ENCODE measurements at regions not wholly inside any gene's neighbourhood (a gene's known extent, or its start where the extent isn't known, plus 50 kb on each side); places are given as distances from the start of the nearest gene placed in this dataset.

DNA sequence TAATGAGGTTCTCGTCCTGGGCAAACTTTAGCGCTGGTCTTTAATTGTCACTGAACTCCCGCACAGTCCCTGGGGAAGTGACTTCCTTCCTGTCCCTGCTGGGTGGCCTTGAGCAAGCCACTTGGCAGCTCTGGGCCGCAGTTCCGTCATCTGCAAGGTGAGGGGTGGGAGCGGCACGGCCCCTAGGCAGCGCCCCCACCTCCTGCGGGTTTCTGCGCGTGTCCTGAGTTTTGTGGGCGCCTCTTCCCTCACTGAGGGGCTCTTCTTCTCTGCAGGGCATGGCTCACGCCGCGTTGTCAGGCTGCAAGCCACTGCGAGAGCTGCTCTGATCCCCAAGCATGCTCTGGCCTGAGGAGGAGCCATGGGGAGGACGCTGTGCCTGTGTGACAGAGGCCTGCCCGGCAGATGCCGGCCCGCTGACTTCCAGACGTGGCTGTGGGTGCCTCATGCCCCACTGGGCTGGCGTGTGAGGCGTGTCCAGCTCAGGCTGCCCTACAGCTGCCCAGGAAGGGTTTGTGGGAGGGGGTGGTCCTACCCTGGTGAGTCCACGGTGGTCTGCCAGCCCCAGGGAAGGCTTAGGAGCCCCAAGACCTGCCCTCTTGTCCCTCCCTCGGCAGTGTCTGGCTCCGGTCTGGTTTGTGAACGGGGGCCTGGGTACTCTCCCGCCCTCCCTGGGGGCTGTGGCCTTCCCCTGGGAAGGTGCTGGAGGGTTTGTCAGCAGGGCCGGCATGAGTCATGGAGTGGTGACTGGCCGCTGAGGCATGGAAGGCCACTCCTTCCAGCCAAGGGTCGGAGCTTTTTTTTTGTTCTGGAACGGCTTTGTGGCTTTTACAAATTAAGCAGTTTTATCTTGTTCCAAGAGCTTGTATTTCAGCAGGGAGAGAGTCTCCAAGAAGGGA lies 182.0 kb downstream of the SEC14L1 start (continued):
- TF ChIP-seq, protein P1, sequence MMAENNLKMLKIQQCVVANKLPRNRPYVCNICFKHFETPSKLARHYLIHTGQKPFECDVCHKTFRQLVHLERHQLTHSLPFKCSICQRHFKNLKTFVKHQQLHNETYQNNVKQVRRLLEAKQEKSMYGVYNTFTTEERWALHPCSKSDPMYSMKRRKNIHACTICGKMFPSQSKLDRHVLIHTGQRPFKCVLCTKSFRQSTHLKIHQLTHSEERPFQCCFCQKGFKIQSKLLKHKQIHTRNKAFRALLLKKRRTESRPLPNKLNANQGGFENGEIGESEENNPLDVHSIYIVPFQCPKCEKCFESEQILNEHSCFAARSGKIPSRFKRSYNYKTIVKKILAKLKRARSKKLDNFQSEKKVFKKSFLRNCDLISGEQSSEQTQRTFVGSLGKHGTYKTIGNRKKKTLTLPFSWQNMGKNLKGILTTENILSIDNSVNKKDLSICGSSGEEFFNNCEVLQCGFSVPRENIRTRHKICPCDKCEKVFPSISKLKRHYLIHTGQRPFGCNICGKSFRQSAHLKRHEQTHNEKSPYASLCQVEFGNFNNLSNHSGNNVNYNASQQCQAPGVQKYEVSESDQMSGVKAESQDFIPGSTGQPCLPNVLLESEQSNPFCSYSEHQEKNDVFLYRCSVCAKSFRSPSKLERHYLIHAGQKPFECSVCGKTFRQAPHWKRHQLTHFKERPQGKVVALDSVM (CRISPR knock-in tag; IDR thresholded peaks at IDR 0.05), result no peak
- TF ChIP-seq EHMT2 (IDR thresholded peaks at IDR 0.05; ENCODE audit: borderline replicate concordance, low read depth, low read length), result no peak
- peak; percentile 67; the same call in 1 of the 2 replicates for TF ChIP-seq HDAC2 (CRISPR knock-in tag; IDR thresholded peaks at IDR 0.05)
- no peak for TF ChIP-seq ZBTB42 (CRISPR knock-in tag; IDR thresholded peaks at IDR 0.05)
- no peak for TF ChIP-seq EED (CRISPR knock-in tag; IDR thresholded peaks at IDR 0.05)
- no peak for TF ChIP-seq SAFB2 (CRISPR knock-in tag; IDR thresholded peaks at IDR 0.05; ENCODE audit: borderline replicate concordance, low read depth)
- no peak for TF ChIP-seq SIX1 (CRISPR knock-in tag; IDR thresholded peaks at IDR 0.05; ENCODE audit: borderline replicate concordance)
- TF ChIP-seq RXRB (CRISPR knock-in tag; IDR thresholded peaks at IDR 0.05; ENCODE audit: borderline replicate concordance), result peak; percentile 69; the same call in 1 of the 2 replicates
- no peak for TF ChIP-seq ZNF549 (CRISPR knock-in tag; IDR thresholded peaks at IDR 0.05)
- TF ChIP-seq MED8 (CRISPR knock-in tag; IDR thresholded peaks at IDR 0.05; ENCODE audit: insufficient replicate concordance), result peak; percentile 62
- no peak for TF ChIP-seq NR2F2 (IDR thresholded peaks at IDR 0.05; ENCODE audit: borderline replicate concordance, low read depth)
- TF ChIP-seq, protein P2, sequence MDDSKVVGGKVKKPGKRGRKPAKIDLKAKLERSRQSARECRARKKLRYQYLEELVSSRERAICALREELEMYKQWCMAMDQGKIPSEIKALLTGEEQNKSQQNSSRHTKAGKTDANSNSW (CRISPR knock-in tag; IDR thresholded peaks at IDR 0.05; ENCODE audit: borderline replicate concordance), result no peak
- no peak for TF ChIP-seq ZC3H4 (CRISPR knock-in tag; IDR thresholded peaks at IDR 0.05; ENCODE audit: borderline replicate concordance)
- no peak for TF ChIP-seq MEF2D (CRISPR knock-in tag; IDR thresholded peaks at IDR 0.05)
- TF ChIP-seq CC2D1A (CRISPR knock-in tag; IDR thresholded peaks at IDR 0.05), result no peak
- no peak for TF ChIP-seq ZKSCAN5 (CRISPR knock-in tag; IDR thresholded peaks at IDR 0.05)
- TF ChIP-seq SATB2 (CRISPR knock-in tag; IDR thresholded peaks at IDR 0.05), result no peak
- no peak for TF ChIP-seq ZFP36 (IDR thresholded peaks at IDR 0.05; ENCODE audit: borderline replicate concordance, low read depth, low read length, partially characterized antibody)
- TF ChIP-seq CAMTA2 (CRISPR knock-in tag; IDR thresholded peaks at IDR 0.05; ENCODE audit: borderline replicate concordance), result 0 out of 2 replicates have a peak, but pooled peaks have one; percentile 23
- TF ChIP-seq GATA4 (IDR thresholded peaks at IDR 0.05; ENCODE audit: borderline replicate concordance, low read depth), result no peak
- no peak for TF ChIP-seq ZNF781 (CRISPR knock-in tag; IDR thresholded peaks at IDR 0.05; ENCODE audit: borderline replicate concordance, not compliant biosample characterization)
- TF ChIP-seq, protein P3, sequence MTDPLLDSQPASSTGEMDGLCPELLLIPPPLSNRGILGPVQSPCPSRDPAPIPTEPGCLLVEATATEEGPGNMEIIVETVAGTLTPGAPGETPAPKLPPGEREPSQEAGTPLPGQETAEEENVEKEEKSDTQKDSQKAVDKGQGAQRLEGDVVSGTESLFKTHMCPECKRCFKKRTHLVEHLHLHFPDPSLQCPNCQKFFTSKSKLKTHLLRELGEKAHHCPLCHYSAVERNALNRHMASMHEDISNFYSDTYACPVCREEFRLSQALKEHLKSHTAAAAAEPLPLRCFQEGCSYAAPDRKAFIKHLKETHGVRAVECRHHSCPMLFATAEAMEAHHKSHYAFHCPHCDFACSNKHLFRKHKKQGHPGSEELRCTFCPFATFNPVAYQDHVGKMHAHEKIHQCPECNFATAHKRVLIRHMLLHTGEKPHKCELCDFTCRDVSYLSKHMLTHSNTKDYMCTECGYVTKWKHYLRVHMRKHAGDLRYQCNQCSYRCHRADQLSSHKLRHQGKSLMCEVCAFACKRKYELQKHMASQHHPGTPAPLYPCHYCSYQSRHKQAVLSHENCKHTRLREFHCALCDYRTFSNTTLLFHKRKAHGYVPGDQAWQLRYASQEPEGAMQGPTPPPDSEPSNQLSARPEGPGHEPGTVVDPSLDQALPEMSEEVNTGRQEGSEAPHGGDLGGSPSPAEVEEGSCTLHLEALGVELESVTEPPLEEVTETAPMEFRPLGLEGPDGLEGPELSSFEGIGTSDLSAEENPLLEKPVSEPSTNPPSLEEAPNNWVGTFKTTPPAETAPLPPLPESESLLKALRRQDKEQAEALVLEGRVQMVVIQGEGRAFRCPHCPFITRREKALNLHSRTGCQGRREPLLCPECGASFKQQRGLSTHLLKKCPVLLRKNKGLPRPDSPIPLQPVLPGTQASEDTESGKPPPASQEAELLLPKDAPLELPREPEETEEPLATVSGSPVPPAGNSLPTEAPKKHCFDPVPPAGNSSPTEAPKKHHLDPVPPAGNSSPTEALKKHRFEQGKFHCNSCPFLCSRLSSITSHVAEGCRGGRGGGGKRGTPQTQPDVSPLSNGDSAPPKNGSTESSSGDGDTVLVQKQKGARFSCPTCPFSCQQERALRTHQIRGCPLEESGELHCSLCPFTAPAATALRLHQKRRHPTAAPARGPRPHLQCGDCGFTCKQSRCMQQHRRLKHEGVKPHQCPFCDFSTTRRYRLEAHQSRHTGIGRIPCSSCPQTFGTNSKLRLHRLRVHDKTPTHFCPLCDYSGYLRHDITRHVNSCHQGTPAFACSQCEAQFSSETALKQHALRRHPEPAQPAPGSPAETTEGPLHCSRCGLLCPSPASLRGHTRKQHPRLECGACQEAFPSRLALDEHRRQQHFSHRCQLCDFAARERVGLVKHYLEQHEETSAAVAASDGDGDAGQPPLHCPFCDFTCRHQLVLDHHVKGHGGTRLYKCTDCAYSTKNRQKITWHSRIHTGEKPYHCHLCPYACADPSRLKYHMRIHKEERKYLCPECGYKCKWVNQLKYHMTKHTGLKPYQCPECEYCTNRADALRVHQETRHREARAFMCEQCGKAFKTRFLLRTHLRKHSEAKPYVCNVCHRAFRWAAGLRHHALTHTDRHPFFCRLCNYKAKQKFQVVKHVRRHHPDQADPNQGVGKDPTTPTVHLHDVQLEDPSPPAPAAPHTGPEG (CRISPR knock-in tag; IDR thresholded peaks at IDR 0.05), result no peak

All from HepG2 (cell line).